ENCODE measurements at regions not wholly inside any gene's neighbourhood (a gene's known extent, or its start where the extent isn't known, plus 50 kb on each side); places are given as distances from the start of the nearest gene placed in this dataset.

DNA sequence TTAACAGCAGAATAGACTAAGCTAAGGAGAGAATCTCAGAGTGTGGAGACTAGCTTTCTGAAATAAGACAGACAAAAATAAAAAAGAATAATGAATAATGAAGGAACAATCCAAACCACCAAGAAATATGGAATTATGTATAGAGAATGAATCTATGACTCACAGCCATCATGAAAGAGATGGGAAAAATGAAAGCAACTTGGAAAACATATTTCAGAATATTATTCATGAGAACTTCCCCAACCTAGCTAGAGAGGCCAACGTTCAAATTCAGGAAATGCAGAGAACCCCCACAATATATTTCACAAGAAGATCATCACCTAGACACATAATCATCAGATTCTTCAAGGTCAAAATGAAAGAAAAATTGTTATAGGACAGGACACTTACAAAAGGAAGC is 349.0 kb upstream of the MPDZ start (continued):
- TF ChIP-seq, protein P1, sequence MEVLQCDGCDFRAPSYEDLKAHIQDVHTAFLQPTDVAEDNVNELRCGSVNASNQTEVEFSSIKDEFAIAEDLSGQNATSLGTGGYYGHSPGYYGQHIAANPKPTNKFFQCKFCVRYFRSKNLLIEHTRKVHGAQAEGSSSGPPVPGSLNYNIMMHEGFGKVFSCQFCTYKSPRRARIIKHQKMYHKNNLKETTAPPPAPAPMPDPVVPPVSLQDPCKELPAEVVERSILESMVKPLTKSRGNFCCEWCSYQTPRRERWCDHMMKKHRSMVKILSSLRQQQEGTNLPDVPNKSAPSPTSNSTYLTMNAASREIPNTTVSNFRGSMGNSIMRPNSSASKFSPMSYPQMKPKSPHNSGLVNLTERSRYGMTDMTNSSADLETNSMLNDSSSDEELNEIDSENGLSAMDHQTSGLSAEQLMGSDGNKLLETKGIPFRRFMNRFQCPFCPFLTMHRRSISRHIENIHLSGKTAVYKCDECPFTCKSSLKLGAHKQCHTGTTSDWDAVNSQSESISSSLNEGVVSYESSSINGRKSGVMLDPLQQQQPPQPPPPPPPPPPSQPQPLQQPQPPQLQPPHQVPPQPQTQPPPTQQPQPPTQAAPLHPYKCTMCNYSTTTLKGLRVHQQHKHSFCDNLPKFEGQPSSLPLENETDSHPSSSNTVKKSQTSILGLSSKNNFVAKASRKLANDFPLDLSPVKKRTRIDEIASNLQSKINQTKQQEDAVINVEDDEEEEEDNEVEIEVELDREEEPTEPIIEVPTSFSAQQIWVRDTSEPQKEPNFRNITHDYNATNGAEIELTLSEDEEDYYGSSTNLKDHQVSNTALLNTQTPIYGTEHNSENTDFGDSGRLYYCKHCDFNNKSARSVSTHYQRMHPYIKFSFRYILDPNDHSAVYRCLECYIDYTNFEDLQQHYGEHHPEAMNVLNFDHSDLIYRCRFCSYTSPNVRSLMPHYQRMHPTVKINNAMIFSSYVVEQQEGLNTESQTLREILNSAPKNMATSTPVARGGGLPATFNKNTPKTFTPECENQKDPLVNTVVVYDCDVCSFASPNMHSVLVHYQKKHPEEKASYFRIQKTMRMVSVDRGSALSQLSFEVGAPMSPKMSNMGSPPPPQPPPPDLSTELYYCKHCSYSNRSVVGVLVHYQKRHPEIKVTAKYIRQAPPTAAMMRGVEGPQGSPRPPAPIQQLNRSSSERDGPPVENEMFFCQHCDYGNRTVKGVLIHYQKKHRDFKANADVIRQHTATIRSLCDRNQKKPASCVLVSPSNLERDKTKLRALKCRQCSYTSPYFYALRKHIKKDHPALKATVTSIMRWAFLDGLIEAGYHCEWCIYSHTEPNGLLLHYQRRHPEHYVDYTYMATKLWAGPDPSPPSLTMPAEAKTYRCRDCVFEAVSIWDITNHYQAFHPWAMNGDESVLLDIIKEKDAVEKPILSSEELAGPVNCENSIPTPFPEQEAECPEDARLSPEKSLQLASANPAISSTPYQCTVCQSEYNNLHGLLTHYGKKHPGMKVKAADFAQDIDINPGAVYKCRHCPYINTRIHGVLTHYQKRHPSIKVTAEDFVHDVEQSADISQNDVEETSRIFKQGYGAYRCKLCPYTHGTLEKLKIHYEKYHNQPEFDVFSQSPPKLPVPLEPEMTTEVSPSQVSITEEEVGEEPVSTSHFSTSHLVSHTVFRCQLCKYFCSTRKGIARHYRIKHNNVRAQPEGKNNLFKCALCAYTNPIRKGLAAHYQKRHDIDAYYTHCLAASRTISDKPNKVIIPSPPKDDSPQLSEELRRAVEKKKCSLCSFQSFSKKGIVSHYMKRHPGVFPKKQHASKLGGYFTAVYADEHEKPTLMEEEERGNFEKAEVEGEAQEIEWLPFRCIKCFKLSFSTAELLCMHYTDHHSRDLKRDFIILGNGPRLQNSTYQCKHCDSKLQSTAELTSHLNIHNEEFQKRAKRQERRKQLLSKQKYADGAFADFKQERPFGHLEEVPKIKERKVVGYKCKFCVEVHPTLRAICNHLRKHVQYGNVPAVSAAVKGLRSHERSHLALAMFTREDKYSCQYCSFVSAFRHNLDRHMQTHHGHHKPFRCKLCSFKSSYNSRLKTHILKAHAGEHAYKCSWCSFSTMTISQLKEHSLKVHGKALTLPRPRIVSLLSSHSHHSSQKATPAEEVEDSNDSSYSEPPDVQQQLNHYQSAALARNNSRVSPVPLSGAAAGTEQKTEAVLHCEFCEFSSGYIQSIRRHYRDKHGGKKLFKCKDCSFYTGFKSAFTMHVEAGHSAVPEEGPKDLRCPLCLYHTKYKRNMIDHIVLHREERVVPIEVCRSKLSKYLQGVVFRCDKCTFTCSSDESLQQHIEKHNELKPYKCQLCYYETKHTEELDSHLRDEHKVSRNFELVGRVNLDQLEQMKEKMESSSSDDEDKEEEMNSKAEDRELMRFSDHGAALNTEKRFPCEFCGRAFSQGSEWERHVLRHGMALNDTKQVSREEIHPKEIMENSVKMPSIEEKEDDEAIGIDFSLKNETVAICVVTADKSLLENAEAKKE (CRISPR knock-in tag; IDR thresholded peaks at IDR 0.05): no peak
- TF ChIP-seq POLR2AphosphoS5 (IDR thresholded peaks at IDR 0.05; ENCODE audit: low read depth) (no peak), ZNF114 (CRISPR knock-in tag; IDR thresholded peaks at IDR 0.05) (no peak), EZH2phosphoT487 (IDR thresholded peaks at IDR 0.05; ENCODE audit: unreplicated experiment) (no peak), NANOG (IDR thresholded peaks at IDR 0.05; ENCODE audit: borderline replicate concordance) (no peak), JUNB (IDR thresholded peaks at IDR 0.05; ENCODE audit: unreplicated experiment) (no peak)
- TF ChIP-seq, protein P2, sequence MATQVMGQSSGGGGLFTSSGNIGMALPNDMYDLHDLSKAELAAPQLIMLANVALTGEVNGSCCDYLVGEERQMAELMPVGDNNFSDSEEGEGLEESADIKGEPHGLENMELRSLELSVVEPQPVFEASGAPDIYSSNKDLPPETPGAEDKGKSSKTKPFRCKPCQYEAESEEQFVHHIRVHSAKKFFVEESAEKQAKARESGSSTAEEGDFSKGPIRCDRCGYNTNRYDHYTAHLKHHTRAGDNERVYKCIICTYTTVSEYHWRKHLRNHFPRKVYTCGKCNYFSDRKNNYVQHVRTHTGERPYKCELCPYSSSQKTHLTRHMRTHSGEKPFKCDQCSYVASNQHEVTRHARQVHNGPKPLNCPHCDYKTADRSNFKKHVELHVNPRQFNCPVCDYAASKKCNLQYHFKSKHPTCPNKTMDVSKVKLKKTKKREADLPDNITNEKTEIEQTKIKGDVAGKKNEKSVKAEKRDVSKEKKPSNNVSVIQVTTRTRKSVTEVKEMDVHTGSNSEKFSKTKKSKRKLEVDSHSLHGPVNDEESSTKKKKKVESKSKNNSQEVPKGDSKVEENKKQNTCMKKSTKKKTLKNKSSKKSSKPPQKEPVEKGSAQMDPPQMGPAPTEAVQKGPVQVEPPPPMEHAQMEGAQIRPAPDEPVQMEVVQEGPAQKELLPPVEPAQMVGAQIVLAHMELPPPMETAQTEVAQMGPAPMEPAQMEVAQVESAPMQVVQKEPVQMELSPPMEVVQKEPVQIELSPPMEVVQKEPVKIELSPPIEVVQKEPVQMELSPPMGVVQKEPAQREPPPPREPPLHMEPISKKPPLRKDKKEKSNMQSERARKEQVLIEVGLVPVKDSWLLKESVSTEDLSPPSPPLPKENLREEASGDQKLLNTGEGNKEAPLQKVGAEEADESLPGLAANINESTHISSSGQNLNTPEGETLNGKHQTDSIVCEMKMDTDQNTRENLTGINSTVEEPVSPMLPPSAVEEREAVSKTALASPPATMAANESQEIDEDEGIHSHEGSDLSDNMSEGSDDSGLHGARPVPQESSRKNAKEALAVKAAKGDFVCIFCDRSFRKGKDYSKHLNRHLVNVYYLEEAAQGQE (IDR thresholded peaks at IDR 0.05; ENCODE audit: unreplicated experiment): no peak
- TF ChIP-seq, protein P3, sequence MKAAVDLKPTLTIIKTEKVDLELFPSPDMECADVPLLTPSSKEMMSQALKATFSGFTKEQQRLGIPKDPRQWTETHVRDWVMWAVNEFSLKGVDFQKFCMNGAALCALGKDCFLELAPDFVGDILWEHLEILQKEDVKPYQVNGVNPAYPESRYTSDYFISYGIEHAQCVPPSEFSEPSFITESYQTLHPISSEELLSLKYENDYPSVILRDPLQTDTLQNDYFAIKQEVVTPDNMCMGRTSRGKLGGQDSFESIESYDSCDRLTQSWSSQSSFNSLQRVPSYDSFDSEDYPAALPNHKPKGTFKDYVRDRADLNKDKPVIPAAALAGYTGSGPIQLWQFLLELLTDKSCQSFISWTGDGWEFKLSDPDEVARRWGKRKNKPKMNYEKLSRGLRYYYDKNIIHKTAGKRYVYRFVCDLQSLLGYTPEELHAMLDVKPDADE (IDR thresholded peaks at IDR 0.05): no peak

Measured in GM23338 (cell line).